ENCODE measurements at regions not wholly inside any gene's neighbourhood (a gene's known extent, or its start where the extent isn't known, plus 50 kb on each side); places are given as distances from the start of the nearest gene placed in this dataset.

DNA sequence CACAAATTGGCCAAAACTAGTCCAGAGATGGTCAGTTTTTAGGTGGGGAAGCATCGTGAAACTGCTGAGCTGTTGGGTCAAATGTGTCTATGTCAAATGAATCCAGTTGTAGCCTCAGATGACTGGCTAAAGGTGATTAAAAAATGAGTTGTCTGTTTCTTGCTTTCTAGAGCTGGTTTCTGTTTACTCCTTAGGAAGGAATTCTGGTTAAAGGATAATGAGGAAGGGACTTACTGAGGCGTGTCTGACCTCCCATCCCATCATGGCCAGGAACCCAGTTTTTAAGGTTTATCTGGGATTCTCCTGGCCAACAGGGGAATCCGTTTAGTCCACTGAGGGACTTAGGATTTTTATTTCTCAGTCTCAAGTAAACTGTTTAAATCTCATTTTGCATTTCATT lies 256.5 kb downstream of the UQCRFS1 start:
- FAIRE-seq = no peak
- H3K9ac ChIP-seq (replicated peaks; ENCODE audit: extremely low read depth, insufficient read depth, low read length) = no peak overlapping the region
- intact Hi-C loops (cut with micrococcal nuclease) (no loop called here), dilution Hi-C loops (cut with MboI; ENCODE audit: extremely low pct_ligation_motif_present, low sequenced_read_pairs) (no loop called here)
- H3K4me2 ChIP-seq (ENCODE audit: insufficient read depth, low read length) = no peak overlapping the region
- H3K4me3 ChIP-seq (replicated peaks in 1 of 3; ENCODE audit: insufficient read depth in 1 of 3, low read depth in 1 of 3, low read length in 3 of 3) = no peak overlapping the region
- H3K79me2 ChIP-seq (ENCODE audit: control insufficient read depth, insufficient read depth, low read length) = no peaks in the 10 kb centered on the region
- CTCF ChIA-PET = interaction anchor here (1.4 kb wide), 1 partner anchor 44 kb away, joined by 3 read pairs; no protein-coding TSS in a partner anchor
- no peaks in the 10 kb centered on the region for H4K20me1 ChIP-seq (replicated peaks; ENCODE audit: control insufficient read depth, extremely low read depth, insufficient read depth, low read length)
- H2AFZ ChIP-seq (ENCODE audit: low read depth, low read length) = no peak overlapping the region
- H3K4me1 ChIP-seq (ENCODE audit: control insufficient read depth, extremely low read depth, insufficient read depth, low read length) = no peaks in the 10 kb centered on the region
- no peak overlapping the region for H3K27ac ChIP-seq (ENCODE audit: insufficient read depth, low read depth, low read length)
- H3K9me1 ChIP-seq (replicated peaks; ENCODE audit: control insufficient read depth, extremely low read depth, insufficient read depth, low read length) = no peaks in the 10 kb centered on the region
- peaks cover 9% of the 10 kb centered on the region for H3K9me3 ChIP-seq (replicated peaks; ENCODE audit: control insufficient read depth, insufficient read depth, low read length)
- BruUV-seq (replicated peaks) = no TSS peak
- DNase-seq (ENCODE audit: low read depth, low spot score) = no peak
- POLR2A ChIA-PET = interaction anchor here (0.6 kb wide), 1 partner anchor 86 kb away, joined by 5 read pairs; no protein-coding TSS in a partner anchor
- no peaks in the 10 kb centered on the region for H3K27me3 ChIP-seq (ENCODE audit: control insufficient read depth in 2 of 2, insufficient read depth in 2 of 2, low read length in 2 of 2)
- H3K36me3 ChIP-seq (ENCODE audit: control insufficient read depth in 2 of 2, extremely low read depth in 1 of 2, insufficient read depth in 2 of 2, low read length in 2 of 2) = no peaks in the 10 kb centered on the region
- TF ChIP-seq POLR2AphosphoS5 (IDR thresholded peaks at IDR 0.05; ENCODE audit: insufficient read depth, low read depth, low read length) (no peak), GATA2 (IDR thresholded peaks at IDR 0.05; ENCODE audit: insufficient read depth, insufficient read length, low read depth, low read length) (no peak), EZH2 (IDR thresholded peaks at IDR 0.05; ENCODE audit: borderline replicate concordance, low read depth, low read length, severe bottlenecking) (no peak), MYC (IDR thresholded peaks at IDR 0.05; ENCODE audit: low read depth, low read length) (no peak), POLR2A (IDR thresholded peaks at IDR 0.05; ENCODE audit: low read depth, low read length) (no peak), FOS (IDR thresholded peaks at IDR 0.05; ENCODE audit: borderline replicate concordance, insufficient read depth, low read length) (no peak)
- TF ChIP-seq, protein P1, sequence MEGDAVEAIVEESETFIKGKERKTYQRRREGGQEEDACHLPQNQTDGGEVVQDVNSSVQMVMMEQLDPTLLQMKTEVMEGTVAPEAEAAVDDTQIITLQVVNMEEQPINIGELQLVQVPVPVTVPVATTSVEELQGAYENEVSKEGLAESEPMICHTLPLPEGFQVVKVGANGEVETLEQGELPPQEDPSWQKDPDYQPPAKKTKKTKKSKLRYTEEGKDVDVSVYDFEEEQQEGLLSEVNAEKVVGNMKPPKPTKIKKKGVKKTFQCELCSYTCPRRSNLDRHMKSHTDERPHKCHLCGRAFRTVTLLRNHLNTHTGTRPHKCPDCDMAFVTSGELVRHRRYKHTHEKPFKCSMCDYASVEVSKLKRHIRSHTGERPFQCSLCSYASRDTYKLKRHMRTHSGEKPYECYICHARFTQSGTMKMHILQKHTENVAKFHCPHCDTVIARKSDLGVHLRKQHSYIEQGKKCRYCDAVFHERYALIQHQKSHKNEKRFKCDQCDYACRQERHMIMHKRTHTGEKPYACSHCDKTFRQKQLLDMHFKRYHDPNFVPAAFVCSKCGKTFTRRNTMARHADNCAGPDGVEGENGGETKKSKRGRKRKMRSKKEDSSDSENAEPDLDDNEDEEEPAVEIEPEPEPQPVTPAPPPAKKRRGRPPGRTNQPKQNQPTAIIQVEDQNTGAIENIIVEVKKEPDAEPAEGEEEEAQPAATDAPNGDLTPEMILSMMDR (IDR thresholded peaks at IDR 0.05; ENCODE audit: extremely low read depth in 1 of 2, insufficient read depth in 1 of 2, low read depth in 1 of 2, low read length in 2 of 2) = no peak

Measured in endothelial cell of umbilical vein (primary cell).